GM12874 (cell line): ENCODE measurements at regions not wholly inside any gene's neighbourhood (a gene's known extent, or its start where the extent isn't known, plus 50 kb on each side); places are given as distances from the start of the nearest gene placed in this dataset.

Experiments used
- CTCF ChIP-seq: IDR thresholded peaks from 2 replicates; pipeline ENCODE4 v1.5.1; 2011; ENCODE audit warnings: low read depth, mild to moderate bottlenecking, control low read depth, low read length, moderate library complexity; ENCODE audit not compliant: insufficient read depth

- TF ChIP-seq CTCF, result no peak
These were observed 99.6 kb downstream of the ZFP36L2 start for GRCh38 chr2:43126817-43127207.

DNA sequence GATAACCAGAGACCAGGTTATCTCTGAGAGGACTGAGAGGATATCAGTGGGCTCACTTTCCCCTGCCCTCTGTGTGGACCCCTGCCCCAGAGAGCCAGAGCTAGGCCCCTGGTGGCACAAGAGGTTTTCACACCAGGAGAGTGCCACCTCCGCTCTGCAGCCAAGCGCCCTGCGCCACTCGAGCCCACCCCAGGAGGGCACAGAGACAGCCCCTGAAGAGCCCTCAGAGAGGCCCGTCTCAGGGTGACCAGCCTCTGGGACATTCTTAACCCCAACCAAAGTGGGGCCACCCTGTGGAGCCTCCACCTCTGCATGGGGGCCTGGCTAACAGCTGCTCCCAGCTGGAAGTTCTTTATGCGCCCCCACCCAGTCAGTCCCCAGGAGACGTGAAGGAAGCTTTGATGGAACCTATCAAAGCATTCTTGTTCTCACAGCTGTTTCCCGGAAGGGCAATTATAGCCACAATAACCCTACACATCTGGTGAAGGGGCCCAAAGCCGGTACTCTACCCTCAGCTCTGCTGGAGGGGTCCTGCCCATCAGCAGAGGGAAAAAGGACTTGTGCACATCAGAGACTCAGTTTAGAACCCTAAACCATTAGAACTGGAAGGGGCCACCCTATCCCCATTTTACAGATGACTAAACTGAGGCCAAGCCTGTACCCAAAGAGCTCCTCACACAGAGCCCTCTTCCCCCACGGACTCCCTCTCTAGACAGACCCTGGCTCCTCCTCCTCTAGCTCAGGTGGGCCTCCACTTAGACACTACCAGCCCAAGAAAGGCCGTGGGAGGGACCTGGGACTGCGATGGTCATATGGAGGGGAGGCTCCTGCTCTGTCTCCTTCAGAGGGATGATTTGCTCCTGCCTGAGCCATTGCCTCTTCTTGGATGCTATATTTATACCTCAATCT lies 101.1 kb downstream of the ZFP36L2 start:
- TF ChIP-seq CTCF, result no peak

GRCh38 chr2:43124687-43125057 lies 101.7 kb downstream of the ZFP36L2 start:
- TF ChIP-seq CTCF, result no peak

DNA sequence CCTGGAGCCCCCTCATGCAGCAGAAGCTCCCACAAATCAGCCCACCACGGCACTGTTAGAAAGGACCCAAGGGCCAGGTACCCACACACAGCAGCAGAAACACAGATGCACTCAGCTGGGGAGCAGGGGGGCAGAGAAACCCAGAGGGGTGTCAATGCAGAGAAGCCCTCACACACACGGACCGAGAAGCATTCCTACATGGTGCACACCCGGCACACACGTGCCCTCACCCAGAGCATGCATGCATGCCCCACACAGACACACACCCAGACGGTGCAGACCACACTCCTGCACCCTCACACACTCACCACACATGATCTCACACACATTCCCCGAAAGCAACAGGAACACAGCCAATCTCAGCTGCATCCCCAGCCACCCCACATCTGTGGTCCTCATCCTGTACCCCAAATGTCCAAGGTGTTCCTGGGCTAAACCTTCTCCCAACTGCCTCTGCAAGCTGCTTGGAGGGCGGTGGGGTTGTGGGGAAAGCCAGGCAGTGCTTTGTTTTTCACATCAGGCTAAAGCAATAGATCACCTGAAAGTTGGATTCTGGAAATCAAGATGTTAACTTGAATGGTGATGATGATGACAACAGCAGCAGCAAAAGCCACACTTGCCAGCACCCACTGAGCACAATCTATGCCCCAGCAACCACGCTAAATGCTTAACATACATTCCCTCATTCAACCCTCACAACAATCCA lies 102.3 kb downstream of the ZFP36L2 start:
- no peak for TF ChIP-seq CTCF

- no peak for TF ChIP-seq CTCF
These were observed 102.9 kb downstream of the ZFP36L2 start for GRCh38 chr2:43123486-43123885.

- no peak for TF ChIP-seq CTCF
These were observed 103.4 kb downstream of the ZFP36L2 start for GRCh38 chr2:43123028-43123427.

GRCh38 chr2:43121580-43122314 lies 104.7 kb downstream of the ZFP36L2 start:
- TF ChIP-seq CTCF, result no peak
